ENCODE measurements at regions not wholly inside any gene's neighbourhood (a gene's known extent, or its start where the extent isn't known, plus 50 kb on each side); places are given as distances from the start of the nearest gene placed in this dataset.

GRCh38 chr5:129243039-129243438 lies 148.5 kb downstream of the ISOC1 start:
- no CpG with 5 or more reads among the region's 1 CpG for WGBS (ENCODE audit: insufficient coverage)
- Mint-ChIP-seq H3K36me3 (no peaks in the 10 kb centered on the region), H3K27ac (no peak overlapping the region), H3K9me3 (peaks cover 0 to 3% (median 0%) of the 10 kb centered on the region in 7 donors), H3K4me1 (no peaks in the 10 kb centered on the region), H3K4me3 (no peak overlapping the region), H3K27me3 (ENCODE audit: low read depth in 3 of 3) (no peaks in the 10 kb centered on the region)
- no peak for DNase-seq
- no peak overlapping the region for H3K9ac ChIP-seq (ENCODE audit: insufficient read depth, low read length, poor library complexity, severe bottlenecking)
- H3K9me3 ChIP-seq (replicated peaks in 1 of 2; ENCODE audit: control insufficient read depth in 1 of 2, insufficient read depth in 1 of 2, low read length in 2 of 2) = no peaks in the 10 kb centered on the region
- intact Hi-C loops (cut with micrococcal nuclease) = no loop called here
- H3K27me3 ChIP-seq (ENCODE audit: control insufficient read depth in 2 of 2, insufficient read depth in 2 of 2, low read length in 2 of 2) = no peaks in the 10 kb centered on the region
- H3K79me2 ChIP-seq (ENCODE audit: insufficient read depth, low read length) = no peaks in the 10 kb centered on the region
- no peaks in the 10 kb centered on the region for H4K20me1 ChIP-seq (ENCODE audit: insufficient read depth, low read length)
- H3K4me2 ChIP-seq (replicated peaks; ENCODE audit: extremely low read depth, low read length, poor library complexity, severe bottlenecking) = no peak overlapping the region
- H3K4me1 ChIP-seq (ENCODE audit: control insufficient read depth in 1 of 2, insufficient read depth in 2 of 2, low read length in 2 of 2) = no peaks in the 10 kb centered on the region
- no peaks in the 10 kb centered on the region for H3K36me3 ChIP-seq (replicated peaks in 1 of 2; ENCODE audit: control insufficient read depth in 1 of 2, insufficient read depth in 2 of 2, low read length in 2 of 2)
- H3K27ac ChIP-seq (ENCODE audit: low read depth in 1 of 2, low read length in 2 of 2) = no peak overlapping the region
- no peak overlapping the region for H3K4me3 ChIP-seq (replicated peaks in 1 of 3; ENCODE audit: low read depth in 2 of 3, low read length in 3 of 3)
- TF ChIP-seq CTCF (IDR thresholded peaks at IDR 0.05) = no peak
- H2AFZ ChIP-seq (ENCODE audit: insufficient read depth, low read depth, low read length, poor library complexity, severe bottlenecking) = no peak overlapping the region

GRCh38 chr5:129244478-129244877 lies 149.9 kb downstream of the ISOC1 start:
- Histone ChIP-seq H4K20me1 (ENCODE audit: insufficient read depth, low read length) (no peaks in the 10 kb centered on the region), H3K9ac (ENCODE audit: insufficient read depth, low read length, poor library complexity, severe bottlenecking) (no peak overlapping the region), H2AFZ (ENCODE audit: insufficient read depth, low read depth, low read length, poor library complexity, severe bottlenecking) (no peak overlapping the region), H3K4me1 (ENCODE audit: control insufficient read depth in 1 of 2, insufficient read depth in 2 of 2, low read length in 2 of 2) (no peaks in the 10 kb centered on the region), H3K4me2 (replicated peaks; ENCODE audit: extremely low read depth, low read length, poor library complexity, severe bottlenecking) (no peak overlapping the region), H3K27ac (ENCODE audit: low read depth in 1 of 2, low read length in 2 of 2) (no peak overlapping the region), H3K4me3 (replicated peaks in 1 of 3; ENCODE audit: low read depth in 2 of 3, low read length in 3 of 3) (no peak overlapping the region), H3K9me3 (replicated peaks in 1 of 2; ENCODE audit: control insufficient read depth in 1 of 2, insufficient read depth in 1 of 2, low read length in 2 of 2) (no peaks in the 10 kb centered on the region), H3K27me3 (ENCODE audit: control insufficient read depth in 2 of 2, insufficient read depth in 2 of 2, low read length in 2 of 2) (no peaks in the 10 kb centered on the region), H3K36me3 (replicated peaks in 1 of 2; ENCODE audit: control insufficient read depth in 1 of 2, insufficient read depth in 2 of 2, low read length in 2 of 2) (no peaks in the 10 kb centered on the region), H3K79me2 (ENCODE audit: insufficient read depth, low read length) (no peaks in the 10 kb centered on the region)
- H3K27ac Mint-ChIP-seq = no peak overlapping the region
- peaks cover 0 to 3% (median 0%) of the 10 kb centered on the region in 7 donors for H3K9me3 Mint-ChIP-seq
- no peaks in the 10 kb centered on the region for H3K36me3 Mint-ChIP-seq
- no CpG with 5 or more reads among the region's 1 CpG for WGBS (ENCODE audit: insufficient coverage)
- peaks cover 0 to 1% (median 0%) of the 10 kb centered on the region in 3 donors for H3K27me3 Mint-ChIP-seq (ENCODE audit: low read depth in 3 of 3)
- intact Hi-C loops (cut with micrococcal nuclease) = no loop called here
- H3K4me1 Mint-ChIP-seq = no peaks in the 10 kb centered on the region
- TF ChIP-seq CTCF (IDR thresholded peaks at IDR 0.05) = no peak
- no peak for DNase-seq
- no peak overlapping the region for H3K4me3 Mint-ChIP-seq
